GM18858 (cell line): ENCODE measurements at regions not wholly inside any gene's neighbourhood (a gene's known extent, or its start where the extent isn't known, plus 50 kb on each side); places are given as distances from the start of the nearest gene placed in this dataset.

Experiments
- ATAC-seq: cut with Tn5 transposase; IDR thresholded peaks from one replicate; pipeline ENCODE4 v1.9.1; 2021; ENCODE audit not compliant: unreplicated experiment

DNA sequence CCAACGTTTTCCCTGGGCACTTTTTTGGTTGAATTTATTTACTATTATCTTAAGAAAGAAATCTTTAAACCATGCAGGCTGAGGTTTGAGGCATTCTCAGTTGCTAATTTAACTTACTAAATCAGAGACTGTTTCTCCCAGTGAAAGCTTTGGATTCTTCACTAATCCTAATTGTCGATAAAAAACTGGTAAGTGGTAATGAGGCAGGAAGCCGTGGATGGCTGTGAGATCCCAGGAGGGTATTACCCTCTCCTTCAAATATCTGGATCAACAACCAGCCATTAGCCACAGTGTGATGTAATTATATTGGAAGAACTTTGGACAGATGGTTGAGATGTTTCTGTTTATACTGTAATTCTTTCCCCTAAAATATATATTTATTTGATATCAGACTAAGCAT, 485.0 kb downstream of the DISC1 start:
- no peak for ATAC-seq

DNA sequence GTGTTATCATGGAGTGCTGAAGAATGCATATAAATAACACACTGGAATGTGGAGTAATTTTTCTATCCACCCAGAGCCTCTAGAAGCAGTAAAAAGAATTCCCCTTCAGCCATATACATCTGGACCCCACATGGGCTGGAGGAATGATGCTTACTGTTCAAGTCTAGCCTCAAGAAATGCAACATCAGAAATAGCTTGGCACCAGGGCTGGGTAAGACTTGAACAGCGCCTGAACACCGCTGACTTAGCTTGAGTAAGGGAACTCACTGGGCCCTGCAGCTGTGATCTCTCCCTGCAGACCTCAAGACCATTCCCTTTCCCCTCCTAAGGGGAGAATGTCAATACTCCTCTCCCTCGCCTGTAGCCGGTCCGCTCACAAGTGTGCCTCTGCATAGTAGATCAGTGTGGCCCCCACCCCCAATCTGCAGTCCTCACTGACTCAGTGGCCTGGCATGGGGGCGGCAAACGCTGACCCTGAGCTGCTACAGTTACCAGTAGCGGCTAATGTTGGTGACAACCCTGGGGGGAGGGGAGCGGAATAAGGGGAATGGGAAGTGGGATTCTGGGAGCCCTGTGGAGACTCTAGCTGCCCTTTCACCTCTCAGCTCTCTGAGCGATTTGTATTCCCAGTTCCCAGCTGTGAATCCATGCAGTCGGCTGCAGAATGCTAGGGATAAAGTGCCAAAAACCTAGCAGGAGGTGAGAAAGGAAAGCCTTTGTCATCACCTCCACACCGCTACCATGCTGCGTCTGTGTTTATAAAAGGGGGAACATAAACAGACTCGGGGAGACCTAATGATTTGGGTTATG, 483.9 kb downstream of the DISC1 start:
- ATAC-seq = no peak

DNA sequence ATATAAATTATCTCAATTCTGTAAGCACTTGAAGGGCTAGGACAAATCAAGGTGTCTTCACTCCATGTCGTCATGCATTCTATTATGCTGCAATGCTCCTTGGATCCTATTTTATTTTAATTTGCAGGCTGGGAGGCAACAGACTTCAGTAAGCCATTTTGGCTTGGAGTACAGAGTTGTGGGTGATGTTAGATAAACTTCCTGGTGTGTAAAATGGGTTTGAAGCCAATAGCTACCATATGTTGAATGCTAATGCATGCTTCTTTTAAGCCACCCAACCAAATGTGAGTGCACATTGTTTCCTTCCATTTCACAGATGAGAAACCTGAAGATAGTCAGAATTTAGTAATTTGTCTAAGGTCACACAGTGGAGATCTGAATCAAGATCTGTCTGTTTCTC, 482.8 kb downstream of the DISC1 start:
- no peak for ATAC-seq

DNA sequence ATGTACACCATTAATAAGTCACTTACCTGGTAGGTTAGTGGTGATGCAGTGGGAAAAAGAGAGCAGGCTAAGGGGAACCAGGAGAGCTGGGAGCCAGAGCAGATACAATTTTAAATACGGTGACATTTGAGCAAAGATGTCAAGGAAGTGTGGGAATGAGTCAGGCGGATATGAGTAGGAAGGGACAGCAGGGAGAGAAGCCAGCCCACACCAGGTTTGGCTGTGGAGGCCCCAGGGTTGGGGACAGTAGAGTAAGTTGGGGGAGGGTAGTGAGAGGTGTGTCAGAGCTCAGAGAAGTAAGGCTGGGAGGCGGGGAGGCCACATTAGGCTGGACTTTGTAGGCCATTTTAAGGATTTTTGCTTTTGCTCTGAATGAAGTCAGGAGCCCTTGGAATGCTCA, 482.0 kb downstream of the DISC1 start:
- no peak for ATAC-seq

DNA sequence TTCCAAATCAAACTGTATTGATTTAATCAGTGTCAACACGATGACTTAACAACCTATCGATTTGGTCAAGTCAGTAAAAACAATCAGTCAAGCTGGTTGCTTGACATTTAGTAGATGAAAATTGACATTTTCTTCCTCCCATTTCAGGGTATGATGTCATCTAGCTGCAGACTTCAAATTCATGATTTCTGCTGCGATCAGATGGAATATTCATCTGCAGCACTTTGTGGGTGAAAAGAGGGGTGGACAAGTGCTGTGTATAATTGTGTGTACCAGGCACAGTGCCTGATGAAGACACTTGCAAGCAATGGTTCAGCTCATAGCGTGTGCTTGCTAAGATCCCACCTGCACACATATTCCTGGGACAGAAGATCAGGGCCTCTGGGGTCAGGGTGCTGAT, 479.8 kb downstream of the DISC1 start:
- no peak for ATAC-seq

DNA sequence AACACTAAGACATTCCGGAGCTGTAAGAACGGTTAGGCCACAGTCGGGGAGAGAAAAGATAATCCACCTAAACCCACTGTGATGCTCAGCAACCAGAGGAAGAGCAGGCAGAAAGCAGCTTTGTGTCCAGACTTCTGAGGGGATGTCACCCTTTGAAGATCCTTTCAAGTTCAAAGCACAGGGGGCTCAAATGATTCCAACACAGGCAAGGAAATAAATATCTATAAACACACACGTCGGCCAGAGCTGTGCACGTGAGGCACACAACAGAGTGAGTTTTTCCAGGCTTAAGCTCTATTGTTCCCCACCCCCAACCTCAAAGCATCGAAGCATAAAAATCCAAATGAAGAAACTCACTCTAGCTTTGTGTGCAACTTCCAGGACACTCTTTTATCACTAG, 479.0 kb downstream of the DISC1 start:
- no peak for ATAC-seq

DNA sequence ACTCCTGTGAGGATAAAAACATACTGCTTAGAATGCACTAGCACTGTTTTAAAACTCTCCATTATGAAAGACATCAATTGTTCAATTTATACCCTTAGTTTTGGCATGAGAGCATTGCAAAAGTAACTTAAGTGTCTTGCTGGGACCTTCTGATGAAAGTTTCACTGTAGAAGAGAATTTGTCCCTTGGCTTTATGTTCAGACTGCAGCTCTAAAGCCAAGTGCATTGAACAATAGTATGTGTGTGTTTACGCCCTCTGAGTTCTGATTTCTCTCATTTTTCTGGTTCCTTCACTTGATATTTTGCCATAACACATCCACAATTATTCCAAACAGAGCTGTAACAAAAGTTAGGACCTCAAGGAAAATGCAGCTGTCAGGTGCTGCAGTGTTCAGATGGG, 474.6 kb downstream of the DISC1 start:
- no peak for ATAC-seq

DNA sequence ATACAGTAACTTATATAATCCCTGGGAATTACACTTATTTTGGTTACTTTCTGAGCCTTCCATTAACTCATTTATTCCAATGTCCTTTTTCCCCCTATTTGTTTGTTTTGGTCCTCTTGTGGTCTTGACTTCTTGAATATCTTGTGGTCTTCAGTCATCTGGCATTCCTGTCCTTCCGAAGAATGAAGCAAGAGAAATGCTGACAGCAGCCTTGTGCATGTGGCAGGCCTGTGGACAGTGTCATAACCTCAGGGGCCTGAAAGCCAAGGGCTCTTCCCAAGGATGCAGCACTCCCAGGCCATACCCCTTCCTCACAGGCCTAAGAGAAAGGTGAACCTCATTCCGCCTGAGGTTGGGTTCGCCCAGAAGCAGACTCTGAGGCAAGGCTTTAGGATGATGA, 470.2 kb downstream of the DISC1 start:
- ATAC-seq = no peak
